ENCODE measurements at regions not wholly inside any gene's neighbourhood (a gene's known extent, or its start where the extent isn't known, plus 50 kb on each side); places are given as distances from the start of the nearest gene placed in this dataset.

GRCh38 chr2:221897718-221898117 is 325.6 kb upstream of the EPHA4 start:
- H2AK5ac ChIP-seq (ENCODE audit: low read depth, low read length), result no peak overlapping the region
- POLR2A ChIA-PET (ENCODE audit: partially characterized antibody), result no interaction called here
- no peak overlapping the region for H3K23ac ChIP-seq (ENCODE audit: insufficient read length)
- no peaks in the 10 kb centered on the region for H3K23me2 ChIP-seq (ENCODE audit: low read depth, low read length)
- no peak overlapping the region for H4K91ac ChIP-seq (replicated peaks; ENCODE audit: insufficient read length, low read length)
- H2BK20ac ChIP-seq (ENCODE audit: low read length), result no peak overlapping the region
- H3K4me1 ChIP-seq (replicated peaks in 1 of 4; ENCODE audit: control insufficient read depth in 3 of 4, insufficient read depth in 4 of 4, low read length in 3 of 4), result peaks cover 0 to 5% (median 2%) of the 10 kb centered on the region in 4 experiments; a peak in 1 of 7 replicates
- no peaks in the 10 kb centered on the region for H4K20me1 ChIP-seq (replicated peaks in 1 of 2; ENCODE audit: control insufficient read depth in 1 of 2, insufficient read depth in 2 of 2, low read length in 2 of 2)
- 90% methylated on average over 3 of the region's 3 CpGs; no CpG with 5 or more reads in 1 of the 2 experiments for WGBS, 2 experiments (ENCODE audit: extremely low coverage in 1 of 2, insufficient coverage in 1 of 2, insufficient read length in 1 of 2, insufficient replicate concordance in 2 of 2, low coverage in 1 of 2, low lambda C conversion rate in 2 of 2, missing lambda C conversion rate in 1 of 2)
- CTCF ChIA-PET (ENCODE audit: partially characterized antibody), result interaction anchor here (1.0 kb wide), 1 partner anchor 17 kb away, joined by 3 read pairs; no protein-coding TSS in a partner anchor
- no peak overlapping the region for H3K4ac ChIP-seq (replicated peaks; ENCODE audit: insufficient read length, low read depth, low read length)
- DNase-seq (ENCODE audit: low read depth in 1 of 2, low spot score in 2 of 2) (no peak), FAIRE-seq (no peak)
- TF ChIP-seq CHD2 (IDR thresholded peaks at IDR 0.05; ENCODE audit: low read length) (no peak), JUN (IDR thresholded peaks at IDR 0.05; ENCODE audit: low read depth, low read length) (no peak), EP300 (IDR thresholded peaks at IDR 0.05; ENCODE audit: borderline replicate concordance in 1 of 2, low read depth in 2 of 2, low read length in 2 of 2) (no peak), TCF12 (IDR thresholded peaks at IDR 0.05; ENCODE audit: low read depth, low read length) (no peak)
- H2BK5ac ChIP-seq (ENCODE audit: low read depth, low read length), result no peak overlapping the region
- no peak overlapping the region for H3K4me3 ChIP-seq (ENCODE audit: extremely low read depth in 1 of 4, insufficient read depth in 2 of 4, low read depth in 3 of 4, low read length in 4 of 4)
- H3K14ac ChIP-seq (ENCODE audit: insufficient read length), result no peak overlapping the region
- no peak overlapping the region for H3K56ac ChIP-seq (replicated peaks; ENCODE audit: insufficient read length, low read depth, low read length)
- H2AFZ ChIP-seq (ENCODE audit: low read length), result no peak overlapping the region
- H3K36me3 ChIP-seq (ENCODE audit: control insufficient read depth in 2 of 4, insufficient read depth in 4 of 4, low read length in 3 of 4), result no peaks in the 10 kb centered on the region
- H2BK12ac ChIP-seq (ENCODE audit: low read depth, low read length), result no peak overlapping the region
- no peak overlapping the region for H3K9ac ChIP-seq (replicated peaks in 1 of 4; ENCODE audit: extremely low read depth in 1 of 4, low read depth in 3 of 4, low read length in 3 of 4)
- no peak overlapping the region for H2BK15ac ChIP-seq (ENCODE audit: low read length)
- no peaks in the 10 kb centered on the region for H3K27me3 ChIP-seq (replicated peaks in 1 of 4; ENCODE audit: control insufficient read depth in 3 of 4, extremely low read depth in 1 of 4, insufficient read depth in 3 of 4, low read length in 3 of 4)
- no peaks in the 10 kb centered on the region for H3K79me1 ChIP-seq (ENCODE audit: low read depth, low read length)
- no peak overlapping the region for H3K18ac ChIP-seq (ENCODE audit: extremely low read depth, low read length)
- H3K79me2 ChIP-seq (ENCODE audit: control insufficient read depth in 1 of 2, insufficient read depth in 2 of 2, low read length in 2 of 2), result no peaks in the 10 kb centered on the region
- H3K4me2 ChIP-seq (ENCODE audit: insufficient read depth in 1 of 2, low read depth in 2 of 2, low read length in 2 of 2), result no peak overlapping the region
- no peak overlapping the region for H4K5ac ChIP-seq (ENCODE audit: insufficient read length, low read depth, low read length)
- no peak overlapping the region for H2BK120ac ChIP-seq (replicated peaks; ENCODE audit: low read depth, low read length)
- H3K27ac ChIP-seq (ENCODE audit: low read depth, low read length), result no peak overlapping the region
- no peaks in the 10 kb centered on the region; a peak in 1 of 4 replicates for H3K9me3 ChIP-seq (ENCODE audit: insufficient read depth in 2 of 2, low read depth in 1 of 2, low read length in 1 of 2)
- H4K8ac ChIP-seq (ENCODE audit: extremely low read depth, insufficient read depth, low read length), result no peak overlapping the region

Measured in H1 (cell line).